ENCODE measurements at regions not wholly inside any gene's neighbourhood (a gene's known extent, or its start where the extent isn't known, plus 50 kb on each side); places are given as distances from the start of the nearest gene placed in this dataset.
"Not testable (repeated sequence)": the region's sequence is repeated elsewhere in the genome, so short reads cannot be mapped to it uniquely, and the experiment has no call there.

DNA sequence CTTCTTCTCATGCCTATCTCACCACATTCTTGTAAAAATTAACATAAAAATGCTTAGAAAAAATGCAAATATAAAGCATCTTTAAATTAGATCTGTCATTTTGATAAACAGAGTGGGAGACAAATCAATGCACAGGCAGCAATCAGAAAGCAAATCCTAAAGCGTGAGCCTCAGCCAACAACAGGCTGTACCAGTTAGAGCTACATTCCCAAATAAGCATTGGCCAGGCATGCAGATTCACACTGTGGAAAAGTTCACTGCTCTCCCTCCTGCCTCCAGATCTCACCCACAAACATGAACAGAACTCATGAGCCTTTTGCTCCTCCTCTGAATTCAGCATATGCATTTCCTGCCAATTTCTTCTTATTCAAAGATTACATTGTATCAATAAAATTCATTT lies 115.2 kb upstream of the FAT3 start:
- no peak for DNase-seq

DNA sequence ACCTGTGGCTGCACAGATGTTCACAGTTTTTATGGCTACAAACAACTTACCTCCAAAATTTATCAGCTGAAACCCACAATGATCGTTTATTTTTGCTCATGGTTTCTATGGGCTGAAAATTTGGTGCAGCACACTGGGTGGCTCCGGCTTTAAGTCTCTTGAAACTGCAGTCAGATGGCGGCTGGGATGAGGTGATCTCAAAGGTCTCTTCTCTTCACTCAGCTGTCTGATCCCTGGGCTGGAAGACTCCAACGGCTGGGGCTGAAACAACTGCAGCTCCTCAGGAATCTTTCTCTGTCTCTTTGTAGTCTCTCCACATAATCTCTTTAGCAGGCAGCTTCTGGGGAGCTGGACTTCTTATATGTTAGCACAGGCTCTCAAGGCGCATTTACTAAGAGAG lies 117.3 kb upstream of the FAT3 start:
- DNase-seq, result no peak

DNA sequence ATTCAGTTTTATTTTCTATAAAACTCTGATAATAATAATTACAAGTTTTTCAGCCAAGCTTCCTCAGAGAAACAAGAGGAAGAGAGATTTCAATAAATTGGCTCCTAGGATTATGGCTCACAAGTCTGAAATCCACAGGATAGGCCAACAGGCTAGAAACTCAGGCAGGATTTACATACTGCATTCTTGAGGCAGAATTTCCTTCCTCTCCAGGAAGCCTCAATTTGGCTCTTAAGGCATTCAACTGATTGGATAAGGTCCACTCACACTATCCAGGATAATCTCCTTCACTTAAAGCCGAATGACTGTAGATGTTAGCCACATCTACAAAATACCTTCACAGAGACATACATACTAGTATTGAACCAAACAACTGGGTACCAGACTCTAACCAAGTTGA lies 120.3 kb upstream of the FAT3 start:
- DNase-seq, result no peak

DNA sequence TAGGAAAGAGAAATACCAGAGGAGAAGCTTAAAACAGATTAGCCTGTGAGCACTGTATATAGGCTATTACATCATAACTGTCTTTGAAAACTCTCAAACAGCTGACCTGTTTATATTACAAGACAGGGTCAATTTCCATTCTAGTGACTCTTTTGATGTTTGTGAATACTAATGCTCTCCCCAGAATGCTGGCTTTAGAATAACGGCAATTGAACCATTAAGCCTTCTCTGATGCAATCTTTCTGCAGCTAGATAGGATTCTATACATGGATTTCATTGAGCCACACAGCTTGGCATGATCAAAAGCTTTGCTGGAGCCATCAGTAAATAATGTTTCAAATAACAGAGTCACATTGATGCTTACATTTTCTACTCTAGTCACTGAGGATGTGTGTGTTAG lies 122.7 kb upstream of the FAT3 start:
- no peak for DNase-seq

DNA sequence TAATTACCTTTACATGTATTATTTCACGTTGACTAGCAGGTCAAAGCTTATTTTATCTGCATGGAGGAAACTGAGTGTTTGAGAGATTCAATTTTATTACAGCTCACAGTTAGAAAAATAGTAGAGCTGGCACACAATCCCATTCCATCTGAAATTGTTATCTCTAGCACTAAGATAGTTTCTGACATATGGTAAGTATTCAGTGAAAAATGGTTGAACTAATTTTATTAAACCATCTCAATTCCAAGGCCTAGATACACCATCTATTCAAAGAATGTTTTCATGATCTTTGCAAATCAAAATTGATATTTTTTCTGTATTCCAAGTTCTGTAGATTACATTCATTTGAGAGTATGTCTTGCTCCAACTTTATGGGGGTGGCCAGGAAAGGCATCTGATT lies 125.4 kb upstream of the FAT3 start:
- no peak for DNase-seq

DNA sequence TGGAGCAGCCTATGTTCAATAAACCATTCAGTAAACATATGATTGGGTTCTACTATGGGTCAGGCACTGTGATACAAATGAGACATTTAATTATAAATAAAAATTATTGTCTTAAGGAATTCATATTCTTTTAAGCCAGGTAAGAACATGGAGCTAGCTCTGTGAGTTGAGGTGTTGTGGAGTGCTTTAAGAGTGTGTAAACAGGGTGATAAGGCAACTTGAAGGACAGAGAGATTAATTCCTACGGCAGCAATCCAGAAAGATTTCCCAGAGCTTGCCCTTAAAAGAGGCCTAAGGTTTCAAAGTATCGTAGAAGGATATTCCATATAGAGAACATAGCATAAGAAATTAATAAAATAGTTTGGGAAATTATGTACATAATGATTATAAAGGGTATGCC lies 126.4 kb upstream of the FAT3 start:
- DNase-seq, result no peak

- no peak for DNase-seq
Measured at GRCh38 chr11:92087725-92088537, 136.7 kb upstream of the FAT3 start.

- no peak for DNase-seq
Measured at GRCh38 chr11:92083123-92083522, 141.5 kb upstream of the FAT3 start.

GRCh38 chr11:92082652-92083051 lies 142.0 kb upstream of the FAT3 start:
- DNase-seq, result no peak

DNA sequence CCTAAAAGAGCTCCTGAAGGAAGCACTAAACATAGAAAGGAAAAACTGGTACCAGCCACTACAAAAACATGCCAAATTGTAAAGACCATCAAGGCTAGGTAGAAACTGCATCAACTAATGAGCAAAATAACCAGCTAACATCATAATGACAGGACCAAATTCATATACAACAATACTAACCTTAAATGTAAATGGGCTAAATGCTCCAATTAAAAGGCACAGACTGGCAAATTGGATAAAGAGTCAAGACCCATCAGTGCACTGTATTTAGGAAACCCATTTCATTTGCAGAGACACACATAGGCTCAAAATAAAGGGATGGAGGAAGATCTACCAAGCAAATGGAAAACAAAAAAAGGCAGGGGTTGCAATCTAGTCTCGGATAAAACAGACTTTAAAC lies 150.1 kb upstream of the FAT3 start:
- not testable (repeated sequence) for DNase-seq

- DNase-seq, result no peak
Measured at GRCh38 chr11:92071660-92072059, 153.0 kb upstream of the FAT3 start.

DNA sequence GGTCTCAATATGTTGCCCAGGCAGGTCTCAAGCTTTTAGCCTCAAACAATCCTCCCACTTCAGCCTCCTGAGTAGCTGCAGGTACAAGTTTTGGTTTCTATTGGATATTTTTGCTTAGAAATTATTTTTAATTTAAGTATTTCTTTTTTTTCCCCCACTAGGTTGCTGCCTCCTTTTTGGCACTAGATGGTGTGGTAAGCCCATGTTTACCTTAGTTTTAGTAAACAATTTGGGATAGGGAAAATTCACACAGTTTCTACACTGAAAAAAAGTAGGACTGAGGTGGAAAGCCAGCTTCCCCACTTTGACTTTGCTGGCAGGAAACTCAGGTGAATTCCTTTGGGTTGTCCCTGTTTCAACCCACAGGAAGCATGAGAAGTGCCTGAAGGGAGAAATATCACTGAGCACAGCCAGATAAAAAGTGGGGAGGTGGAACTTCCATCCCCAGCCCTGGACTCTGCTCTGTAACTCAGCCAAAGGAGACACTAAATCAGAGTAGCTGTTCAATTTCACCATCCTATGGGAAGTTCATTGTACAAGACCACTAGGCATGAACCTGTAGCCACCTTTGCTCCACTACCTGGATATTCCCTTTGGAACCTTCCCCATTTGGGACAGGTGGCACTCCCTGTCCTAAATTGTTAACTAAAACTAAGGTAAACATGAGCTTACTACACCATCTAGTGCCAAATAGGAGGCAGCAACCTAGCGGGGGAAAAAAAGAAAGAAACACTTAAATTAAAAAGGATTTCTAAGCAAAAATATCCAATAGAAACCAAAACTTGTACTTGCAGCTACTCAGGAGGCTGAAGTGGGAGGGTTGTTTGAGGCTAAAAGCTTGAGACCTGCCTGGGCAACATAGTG lies 154.4 kb upstream of the FAT3 start:
- DNase-seq, result no peak

DNA sequence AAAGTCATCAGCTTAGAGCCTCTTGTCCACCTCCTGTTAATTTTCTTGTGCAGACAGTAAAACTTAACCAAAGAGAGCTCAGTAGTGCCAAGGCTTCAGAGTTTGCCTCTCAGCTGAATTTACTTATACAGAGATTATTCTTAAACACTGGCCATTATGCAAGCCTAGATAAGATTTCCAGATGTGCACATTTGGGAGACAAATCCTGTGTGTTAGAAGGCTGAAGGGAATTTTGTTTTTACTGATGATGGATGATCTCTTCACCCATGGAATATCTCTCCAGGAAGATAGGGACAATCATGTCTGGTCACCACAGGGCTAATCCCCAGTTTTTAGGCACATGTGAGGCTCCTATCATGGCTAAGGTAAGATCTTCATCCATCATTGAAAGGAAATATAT lies 157.6 kb upstream of the FAT3 start:
- no peak for DNase-seq

- no peak for DNase-seq
Measured at GRCh38 chr11:92061456-92062062, 163.1 kb upstream of the FAT3 start.

GRCh38 chr11:92057849-92058442 lies 166.7 kb upstream of the FAT3 start:
- no peak for DNase-seq

DNA sequence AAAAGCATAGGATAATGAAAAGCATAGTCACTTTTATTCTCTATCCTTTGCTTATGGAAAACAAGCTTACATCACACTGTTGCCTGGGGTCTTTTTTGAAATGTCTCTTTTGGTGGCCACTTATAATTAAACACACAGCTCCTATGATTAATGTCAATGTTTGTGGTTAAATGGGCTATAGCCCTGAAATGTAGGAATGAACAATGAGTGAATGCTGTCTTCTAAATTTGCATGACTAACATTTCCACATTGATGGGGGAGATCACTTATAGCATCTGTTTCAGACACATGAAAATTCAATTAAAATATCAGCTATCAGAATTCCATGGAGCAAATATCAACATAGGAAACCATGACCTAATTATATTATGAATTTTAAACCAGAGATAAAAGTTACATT lies 171.4 kb upstream of the FAT3 start:
- no peak for DNase-seq

DNA sequence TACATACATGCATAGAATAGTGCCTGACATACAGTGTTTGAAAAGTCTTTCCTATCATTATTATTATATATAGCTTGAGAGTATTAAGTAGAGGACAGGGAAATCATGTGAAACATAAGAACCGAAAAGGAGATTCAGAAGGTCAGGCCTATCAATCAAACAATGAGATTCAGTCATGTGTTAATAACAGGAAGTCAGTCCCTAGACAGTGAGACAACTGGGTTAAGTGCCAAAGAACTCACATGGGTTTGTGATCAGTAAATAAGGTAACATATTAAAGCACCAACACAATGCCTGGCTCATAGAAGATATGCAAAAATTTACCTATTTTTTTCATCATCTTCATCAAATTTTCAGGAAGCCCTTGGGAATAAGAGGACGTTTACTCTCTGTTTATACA lies 174.3 kb upstream of the FAT3 start:
- DNase-seq, result no peak

DNA sequence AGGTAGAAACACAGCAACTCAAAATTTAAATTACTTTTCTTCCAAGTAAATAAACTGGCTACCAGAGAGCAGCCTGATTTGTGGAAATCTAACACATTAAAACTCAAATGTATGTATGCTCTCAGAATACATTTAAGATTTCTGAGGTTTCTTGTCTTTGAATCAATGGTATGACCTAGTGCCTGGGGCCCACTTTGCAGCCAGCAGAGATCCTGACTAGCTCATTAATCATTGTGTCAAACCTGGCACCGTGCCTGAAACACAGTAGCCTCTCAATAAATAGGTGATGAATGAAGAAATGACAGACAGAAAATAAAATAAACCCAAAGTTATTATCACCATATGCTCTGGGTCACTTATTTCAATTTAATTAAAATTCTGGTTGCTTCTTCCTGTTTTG lies 176.2 kb upstream of the FAT3 start:
- no peak for DNase-seq

DNA sequence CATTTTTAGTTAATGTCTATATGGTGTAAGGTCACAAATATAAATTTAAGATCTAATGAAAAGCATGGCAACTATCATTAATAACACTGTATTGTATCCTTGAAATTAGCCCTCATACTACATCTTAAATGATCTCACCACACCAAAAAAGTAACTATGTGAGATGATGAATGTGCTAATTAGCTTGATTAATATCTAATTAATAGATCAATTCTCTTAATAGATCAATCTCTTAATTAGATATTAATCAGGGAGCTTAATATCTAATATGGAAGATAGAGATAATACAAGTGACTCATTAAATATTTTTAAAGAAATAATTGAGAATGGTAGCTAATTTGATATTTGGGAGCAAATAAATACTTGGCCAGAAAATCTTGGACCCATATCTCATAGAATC lies 178.5 kb upstream of the FAT3 start:
- DNase-seq, result no peak

DNA sequence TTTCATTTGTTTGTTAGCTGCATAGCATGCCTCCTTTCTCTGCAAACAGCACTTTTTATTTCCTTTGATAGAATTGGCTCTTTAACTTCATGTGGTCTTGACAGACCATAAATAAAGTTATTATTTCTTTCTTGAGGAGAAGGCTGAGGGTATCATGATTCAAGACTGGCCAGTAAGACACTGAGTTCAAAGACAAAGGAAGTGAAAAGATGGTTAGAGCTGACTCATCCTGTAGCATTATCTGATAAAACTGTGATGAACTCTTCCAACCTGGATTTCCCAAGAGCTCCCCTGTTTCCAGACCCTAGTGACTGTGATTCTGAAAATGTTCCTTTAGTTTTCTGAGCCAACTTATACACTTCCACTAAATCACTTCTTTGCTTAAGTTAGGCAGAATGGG lies 179.3 kb upstream of the FAT3 start:
- no peak for DNase-seq

DNA sequence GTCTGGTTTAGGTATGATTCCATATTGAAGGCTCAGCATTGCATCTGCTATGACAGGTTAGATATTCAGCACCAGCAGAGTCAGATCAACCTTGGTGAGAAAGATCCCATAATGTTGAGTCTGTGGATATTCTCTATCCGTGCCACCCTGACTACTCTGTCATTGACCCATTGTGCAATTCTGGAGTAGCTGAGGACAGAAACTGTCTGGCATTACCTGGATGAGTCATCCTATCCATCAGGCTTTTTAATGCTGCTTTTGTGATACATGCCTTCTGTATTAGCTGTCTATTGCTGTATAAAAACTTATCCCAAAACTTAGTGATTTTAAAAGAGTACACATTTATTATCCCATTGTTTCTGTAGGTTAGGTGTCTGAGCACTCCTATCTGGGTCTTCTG lies 189.1 kb upstream of the FAT3 start:
- no peak for DNase-seq

GRCh38 chr11:92027136-92027535 lies 197.5 kb upstream of the FAT3 start:
- DNase-seq, result not testable (repeated sequence)

DNA sequence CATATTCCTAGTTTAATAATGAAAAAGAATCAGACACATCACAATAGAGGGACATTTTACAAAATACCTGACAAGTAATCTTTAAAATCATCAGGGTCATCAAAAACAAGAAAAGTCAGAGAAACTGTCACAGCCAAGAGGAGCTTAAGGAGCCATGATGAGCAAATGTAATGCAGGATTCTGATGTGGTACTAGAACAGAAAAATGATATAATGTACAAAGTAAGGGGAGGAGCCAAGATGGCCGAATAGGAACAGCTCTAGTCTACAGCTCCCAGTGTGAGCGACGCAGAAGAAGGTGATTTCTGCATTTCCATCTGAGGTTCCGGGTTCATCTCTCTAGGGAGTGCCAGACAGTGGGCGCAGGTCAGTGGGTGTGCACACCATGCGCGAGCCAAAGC lies 198.0 kb upstream of the FAT3 start:
- DNase-seq, result no peak

DNA sequence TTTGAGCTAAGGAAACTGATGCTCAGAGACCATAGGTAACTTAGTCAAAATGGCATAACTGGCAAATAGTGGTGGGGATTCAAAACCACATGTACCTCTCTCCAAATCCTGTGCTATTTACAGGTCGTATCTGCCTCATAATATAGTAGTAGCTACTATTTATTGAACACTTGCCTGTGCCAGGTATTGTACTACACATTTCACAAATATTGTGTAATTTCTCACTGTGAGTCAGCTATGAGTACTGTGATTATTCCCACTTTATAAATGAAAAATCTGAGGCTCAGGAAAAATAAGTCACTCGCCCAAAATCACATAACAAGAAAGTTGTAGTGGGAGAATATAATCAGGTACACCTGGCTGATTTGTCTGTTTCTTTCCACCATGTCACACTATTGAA lies 199.8 kb upstream of the FAT3 start:
- DNase-seq, result no peak

Data from midbrain (tissue), 1 donor.